ENCODE measurements at regions not wholly inside any gene's neighbourhood (a gene's known extent, or its start where the extent isn't known, plus 50 kb on each side); places are given as distances from the start of the nearest gene placed in this dataset.

GRCh38 chr9:115379719-115380118 is 261.8 kb upstream of the TNC start:
- no peaks in the 10 kb centered on the region for H3K9me3 ChIP-seq
- no peaks in the 10 kb centered on the region for H3K36me3 ChIP-seq
- WGBS, result 73% methylated on average over 3 of the region's 3 CpGs
- no peaks in the 10 kb centered on the region for H3K27me3 ChIP-seq (replicated peaks; ENCODE audit: insufficient read depth)
- intact Hi-C loops (cut with DNase I), result no loop called here
- no peak for DNase-seq (ENCODE audit: low spot score)
- H3K4me1 ChIP-seq (replicated peaks), result no peaks in the 10 kb centered on the region
- TF ChIP-seq POLR2A (IDR thresholded peaks at IDR 0.05) (no peak), POLR2AphosphoS5 (IDR thresholded peaks at IDR 0.05) (no peak)
- TF ChIP-seq, protein P1, sequence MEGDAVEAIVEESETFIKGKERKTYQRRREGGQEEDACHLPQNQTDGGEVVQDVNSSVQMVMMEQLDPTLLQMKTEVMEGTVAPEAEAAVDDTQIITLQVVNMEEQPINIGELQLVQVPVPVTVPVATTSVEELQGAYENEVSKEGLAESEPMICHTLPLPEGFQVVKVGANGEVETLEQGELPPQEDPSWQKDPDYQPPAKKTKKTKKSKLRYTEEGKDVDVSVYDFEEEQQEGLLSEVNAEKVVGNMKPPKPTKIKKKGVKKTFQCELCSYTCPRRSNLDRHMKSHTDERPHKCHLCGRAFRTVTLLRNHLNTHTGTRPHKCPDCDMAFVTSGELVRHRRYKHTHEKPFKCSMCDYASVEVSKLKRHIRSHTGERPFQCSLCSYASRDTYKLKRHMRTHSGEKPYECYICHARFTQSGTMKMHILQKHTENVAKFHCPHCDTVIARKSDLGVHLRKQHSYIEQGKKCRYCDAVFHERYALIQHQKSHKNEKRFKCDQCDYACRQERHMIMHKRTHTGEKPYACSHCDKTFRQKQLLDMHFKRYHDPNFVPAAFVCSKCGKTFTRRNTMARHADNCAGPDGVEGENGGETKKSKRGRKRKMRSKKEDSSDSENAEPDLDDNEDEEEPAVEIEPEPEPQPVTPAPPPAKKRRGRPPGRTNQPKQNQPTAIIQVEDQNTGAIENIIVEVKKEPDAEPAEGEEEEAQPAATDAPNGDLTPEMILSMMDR (IDR thresholded peaks at IDR 0.05), result no peak
- H3K4me3 ChIP-seq, result no peak overlapping the region
- H3K27ac ChIP-seq, result no peak overlapping the region

DNA sequence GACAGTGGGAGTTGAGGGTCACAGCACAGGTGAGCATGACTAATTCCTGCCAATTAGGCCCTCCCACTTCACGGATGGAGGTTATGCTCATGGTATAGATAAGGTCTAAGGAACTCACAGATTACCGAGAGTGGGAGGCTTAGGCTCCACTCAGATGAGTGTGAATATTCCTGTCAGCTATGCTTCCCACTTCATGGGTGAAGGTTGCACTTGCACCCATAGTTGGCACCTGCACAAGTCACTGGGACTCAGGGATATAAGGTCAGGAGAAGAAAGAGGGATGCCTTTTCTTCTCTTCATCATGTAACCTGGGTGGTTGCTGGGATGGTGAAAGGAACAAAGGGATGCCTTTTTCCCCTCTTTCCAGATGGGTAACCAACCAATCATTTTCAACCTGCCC is 264.9 kb upstream of the TNC start:
- WGBS, result 97% methylated on average over 2 of the region's 2 CpGs
- intact Hi-C loops (cut with DNase I), result no loop called here
- Histone ChIP-seq H3K36me3 (no peaks in the 10 kb centered on the region), H3K4me3 (no peak overlapping the region), H3K27ac (no peak overlapping the region), H3K27me3 (replicated peaks; ENCODE audit: insufficient read depth) (no peaks in the 10 kb centered on the region), H3K9me3 (no peaks in the 10 kb centered on the region), H3K4me1 (replicated peaks) (no peaks in the 10 kb centered on the region)
- no peak for DNase-seq (ENCODE audit: low spot score)
- no peak for TF ChIP-seq POLR2AphosphoS5 (IDR thresholded peaks at IDR 0.05)
- no peak for TF ChIP-seq POLR2A (IDR thresholded peaks at IDR 0.05)
- TF ChIP-seq, protein P1 (IDR thresholded peaks at IDR 0.05), result no peak

DNA sequence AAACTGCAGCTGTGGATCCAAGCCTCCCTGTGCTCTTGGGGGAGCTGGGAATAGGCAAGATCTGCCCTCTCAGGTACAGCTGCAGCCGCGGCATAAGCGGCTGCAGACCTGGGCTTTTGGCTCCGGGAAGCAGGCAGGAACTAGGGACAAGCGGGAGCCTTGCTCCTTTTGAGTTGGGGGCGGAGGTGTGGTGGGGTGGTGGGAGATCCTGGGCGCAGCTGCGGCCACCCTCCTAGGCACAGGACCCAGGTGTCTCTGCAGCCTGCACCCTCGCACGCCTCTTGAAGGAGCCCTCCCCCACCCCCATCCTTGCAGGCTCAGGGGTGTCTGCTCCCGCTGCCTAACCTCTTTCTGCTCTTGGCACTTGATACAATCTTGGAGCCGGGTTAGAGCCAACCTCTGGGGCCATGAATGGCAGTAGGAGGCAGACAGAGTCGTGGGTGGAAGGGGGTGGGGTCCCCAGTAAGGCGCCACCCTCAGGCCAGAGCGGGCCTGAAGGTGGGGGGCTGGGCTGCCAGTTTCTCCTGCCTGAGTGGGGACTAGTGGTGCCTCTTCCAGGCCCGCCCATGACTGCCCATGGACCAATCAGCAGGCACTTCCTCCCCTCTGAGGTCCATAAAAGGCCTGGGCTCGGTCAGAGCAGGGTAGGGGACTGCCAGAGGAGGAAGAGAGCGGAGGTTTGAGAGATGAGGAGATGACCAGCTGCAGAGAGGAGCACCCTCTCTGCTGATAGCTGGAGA is 267.6 kb upstream of the TNC start:
- no peaks in the 10 kb centered on the region for H3K36me3 ChIP-seq
- no peak overlapping the region for H3K4me3 ChIP-seq
- no peak for DNase-seq (ENCODE audit: low spot score)
- H3K9me3 ChIP-seq, result no peaks in the 10 kb centered on the region
- H3K27ac ChIP-seq, result no peak overlapping the region
- no peaks in the 10 kb centered on the region for H3K4me1 ChIP-seq (replicated peaks)
- TF ChIP-seq POLR2AphosphoS5 (IDR thresholded peaks at IDR 0.05) (no peak), POLR2A (IDR thresholded peaks at IDR 0.05) (no peak)
- TF ChIP-seq, protein P1 (IDR thresholded peaks at IDR 0.05), result no peak
- no peaks in the 10 kb centered on the region for H3K27me3 ChIP-seq (replicated peaks; ENCODE audit: insufficient read depth)
- intact Hi-C loops (cut with DNase I), result no loop called here
- WGBS, result 92% methylated on average over 18 of the region's 18 CpGs

- no peaks in the 10 kb centered on the region for H3K27me3 ChIP-seq (replicated peaks; ENCODE audit: insufficient read depth)
- H3K4me1 ChIP-seq (replicated peaks), result no peaks in the 10 kb centered on the region
- intact Hi-C loops (cut with DNase I), result no loop called here
- DNase-seq (ENCODE audit: low spot score), result no peak
- no peaks in the 10 kb centered on the region for H3K36me3 ChIP-seq
- TF ChIP-seq POLR2AphosphoS5 (IDR thresholded peaks at IDR 0.05) (no peak), POLR2A (IDR thresholded peaks at IDR 0.05) (no peak)
- TF ChIP-seq, protein P1 (IDR thresholded peaks at IDR 0.05), result no peak
- no peak overlapping the region for H3K27ac ChIP-seq
- H3K9me3 ChIP-seq, result no peaks in the 10 kb centered on the region
- H3K4me3 ChIP-seq, result no peak overlapping the region
- 28% methylated on average over 2 of the region's 2 CpGs for WGBS
These were observed 269.2 kb upstream of the TNC start for GRCh38 chr9:115386963-115387770.

All from prostate gland (tissue), 2 donors.